ENCODE measurements at regions not wholly inside any gene's neighbourhood (a gene's known extent, or its start where the extent isn't known, plus 50 kb on each side); places are given as distances from the start of the nearest gene placed in this dataset.

GRCh38 chr4:55756208-55756607 lies 63.4 kb upstream of the EXOC1L start:
- DNase-seq: no peak
- H3K4me3 ChIP-seq (ENCODE audit: low read depth, low read length): no peak overlapping the region
- H3K36me3 ChIP-seq (replicated peaks): no peaks in the 10 kb centered on the region
- in situ Hi-C loops (cut with HindIII; ENCODE audit: low pct_ligation_motif_present, low sequenced_read_pairs): no loop called here
- H3K27me3 ChIP-seq (replicated peaks): no peaks in the 10 kb centered on the region
- H3K27ac ChIP-seq: no peak overlapping the region
- no peak for TF ChIP-seq CTCF (IDR thresholded peaks at IDR 0.05; ENCODE audit: low read depth, low read length, missing control alignments)

DNA sequence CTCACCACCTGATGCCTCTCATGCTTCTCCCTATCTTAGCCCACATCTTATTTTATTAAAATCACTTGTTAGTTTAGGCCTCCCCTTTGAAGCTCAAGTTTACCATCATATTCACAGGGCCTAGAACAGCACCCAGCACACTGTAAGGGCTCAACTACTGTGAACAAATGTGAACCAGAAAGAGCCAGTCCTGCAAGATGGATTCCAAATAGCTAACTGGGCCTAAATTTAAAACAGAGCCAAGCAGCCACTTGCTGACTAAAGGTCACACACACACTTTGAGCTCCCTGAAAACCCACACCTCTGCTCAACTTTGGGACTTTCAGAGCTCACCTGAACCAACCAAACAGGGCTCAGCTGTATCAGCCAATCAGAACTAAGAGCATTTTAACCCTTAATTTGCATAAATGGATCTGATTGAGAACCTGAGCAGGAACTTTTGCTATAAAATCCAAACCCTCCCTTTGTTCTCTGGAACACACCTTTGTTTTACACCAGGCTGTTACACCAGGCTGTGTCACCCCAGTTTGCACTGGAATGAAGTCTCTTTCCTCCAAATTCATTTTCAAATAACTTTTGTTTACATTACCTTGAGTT lies 62.1 kb upstream of the EXOC1L start:
- no peak for TF ChIP-seq CTCF (IDR thresholded peaks at IDR 0.05; ENCODE audit: low read depth, low read length, missing control alignments)
- in situ Hi-C loops (cut with HindIII; ENCODE audit: low pct_ligation_motif_present, low sequenced_read_pairs): no loop called here
- no peak overlapping the region for H3K27ac ChIP-seq

GRCh38 chr4:55758066-55758465 lies 61.5 kb upstream of the EXOC1L start:
- in situ Hi-C loops (cut with HindIII; ENCODE audit: low pct_ligation_motif_present, low sequenced_read_pairs): no loop called here
- TF ChIP-seq CTCF (IDR thresholded peaks at IDR 0.05; ENCODE audit: low read depth, low read length, missing control alignments): no peak
- Histone ChIP-seq H3K27me3 (replicated peaks) (no peaks in the 10 kb centered on the region), H3K27ac (no peak overlapping the region), H3K4me3 (ENCODE audit: low read depth, low read length) (no peak overlapping the region), H3K36me3 (replicated peaks) (no peaks in the 10 kb centered on the region)
- no peak for DNase-seq

More for the DNA sequence above, 62.1 kb upstream of the EXOC1L start:
- Histone ChIP-seq H3K4me3 (ENCODE audit: low read depth, low read length) (no peak overlapping the region), H3K27me3 (replicated peaks) (no peaks in the 10 kb centered on the region), H3K36me3 (replicated peaks) (no peaks in the 10 kb centered on the region)
- no peak for DNase-seq

DNA sequence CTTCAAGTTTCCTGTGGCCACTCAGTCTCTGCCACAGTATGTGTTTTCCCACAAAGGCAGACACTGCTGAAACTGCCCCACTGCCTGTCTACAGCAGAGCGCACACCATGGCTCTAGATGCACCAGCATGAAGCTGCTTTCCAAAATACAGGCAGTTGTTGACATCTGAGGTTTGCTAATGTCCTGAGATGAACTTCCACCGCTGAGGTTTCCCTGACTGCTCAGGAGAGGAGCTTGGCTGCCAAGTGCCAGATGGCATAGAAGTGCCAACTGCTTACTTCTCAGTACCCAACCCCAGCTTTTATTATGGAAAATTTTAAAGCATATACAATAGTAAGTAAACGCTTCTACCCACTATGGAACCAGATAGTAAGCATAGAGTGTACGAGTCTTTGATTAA lies 61.0 kb upstream of the EXOC1L start:
- no peak for TF ChIP-seq CTCF (IDR thresholded peaks at IDR 0.05; ENCODE audit: low read depth, low read length, missing control alignments)

DNA sequence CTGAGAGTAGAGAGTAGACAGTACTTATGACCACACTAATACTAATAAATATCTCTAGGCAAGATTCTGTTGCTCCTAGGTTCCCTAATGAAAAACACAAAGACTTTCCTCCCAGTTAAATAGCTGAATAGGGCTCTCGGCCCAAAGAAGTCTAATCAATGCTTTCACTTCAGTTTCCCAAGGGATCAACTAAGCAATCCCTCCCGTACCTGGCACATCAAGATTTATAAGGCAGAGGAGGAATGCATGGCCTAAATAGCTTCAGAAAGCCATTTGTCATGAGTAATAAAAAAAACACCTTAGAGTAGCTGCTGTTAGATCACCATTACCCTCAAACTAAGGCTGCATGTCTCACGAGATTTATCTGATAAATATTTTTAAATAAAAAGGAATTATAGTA lies 56.8 kb upstream of the EXOC1L start:
- Histone ChIP-seq H3K36me3 (replicated peaks) (no peaks in the 10 kb centered on the region), H3K27ac (no peak overlapping the region), H3K27me3 (replicated peaks) (no peaks in the 10 kb centered on the region), H3K4me3 (ENCODE audit: low read depth, low read length) (no peak overlapping the region)
- TF ChIP-seq CTCF (IDR thresholded peaks at IDR 0.05; ENCODE audit: low read depth, low read length, missing control alignments): no peak
- in situ Hi-C loops (cut with HindIII; ENCODE audit: low pct_ligation_motif_present, low sequenced_read_pairs): no loop called here
- no peak for DNase-seq

More for the DNA sequence above, 61.0 kb upstream of the EXOC1L start:
- in situ Hi-C loops (cut with HindIII; ENCODE audit: low pct_ligation_motif_present, low sequenced_read_pairs): no loop called here
- Histone ChIP-seq H3K36me3 (replicated peaks) (no peaks in the 10 kb centered on the region), H3K27ac (no peak overlapping the region), H3K4me3 (ENCODE audit: low read depth, low read length) (no peak overlapping the region), H3K27me3 (replicated peaks) (no peaks in the 10 kb centered on the region)
- no peak for DNase-seq

GRCh38 chr4:55763996-55764395 lies 55.6 kb upstream of the EXOC1L start:
- in situ Hi-C loops (cut with HindIII; ENCODE audit: low pct_ligation_motif_present, low sequenced_read_pairs): no loop called here
- DNase-seq: no peak
- H3K36me3 ChIP-seq (replicated peaks): no peaks in the 10 kb centered on the region
- H3K4me3 ChIP-seq (ENCODE audit: low read depth, low read length): no peak overlapping the region
- H3K27me3 ChIP-seq (replicated peaks): no peaks in the 10 kb centered on the region
- TF ChIP-seq CTCF (IDR thresholded peaks at IDR 0.05; ENCODE audit: low read depth, low read length, missing control alignments): no peak
- H3K27ac ChIP-seq: no peak overlapping the region

Measured in brain microvascular endothelial cell (primary cell).